GM12878 (cell line): ENCODE measurements at regions not wholly inside any gene's neighbourhood (a gene's known extent, or its start where the extent isn't known, plus 50 kb on each side); places are given as distances from the start of the nearest gene placed in this dataset.

Experiments used
- ATAC-seq: fragments of 200-7000 bp; cut with Tn5 transposase; 3 replicates; pipeline ENCODE4 v1.9.1; 2020; ENCODE audit warnings: mild to moderate bottlenecking, moderate library complexity
- BruUV-seq: library from RNA; stranded (reverse); fragments of 400-500 nt; replicated peaks from 2 replicates; lab custom pipeline; 2021; lab: Mats Ljungman, UMichigan
- CTCF ChIA-PET: fragments of 300-600 bp; sonication (Branson Sonifier 250); formaldehyde crosslinking; extraction: SDS; loops from one replicate; lab custom pipeline; 2021; ENCODE audit warnings: inconsistent platforms; lab: Yijun Ruan, JAX
- POLR2A ChIA-PET: fragments of 350-600 bp; formaldehyde crosslinking; extraction: SDS; loops from one replicate; lab custom pipeline; 2021; ENCODE audit warnings: inconsistent platforms; lab: Charles Lee
- RAD21 ChIA-PET: fragments of 300-600 bp; sonication (Branson Sonifier 250); formaldehyde crosslinking; loops from one replicate; lab custom pipeline; 2023; ENCODE audit warnings: antibody characterized with exemption; ENCODE audit not compliant: unreplicated experiment; lab: Charles Lee
- SMC1A ChIA-PET: fragments of 300-600 bp; sonication (Branson Sonifier 250); formaldehyde crosslinking; loops from one replicate; lab custom pipeline; 2023; ENCODE audit not compliant: unreplicated experiment, uncharacterized antibody; lab: Charles Lee
- DNase-seq: peaks from one replicate; pipeline ENCODE4 v3.0.0-alpha.2; 2011; ENCODE audit warnings: low read depth, low spot score
- FAIRE-seq: peaks from 3 replicates; lab custom pipeline; 2011; peaks lifted over from hg19 to GRCh38; lab: Jason Lieb, UNC
- H2AFZ ChIP-seq: 2 replicates; pipeline ENCODE4 v1.6.0; 2011; ENCODE audit warnings: low read depth, low read length, control low read depth; ENCODE audit not compliant: control insufficient read depth
- H3K27ac ChIP-seq: 2 replicates; pipeline ENCODE4 v1.5.1; 2011; ENCODE audit warnings: control low read depth; ENCODE audit not compliant: control insufficient read depth, insufficient read depth
- H3K27me3 ChIP-seq, 2 experiments: replicated peaks in 1 of 2; 2 replicates each; pipeline versions ENCODE4 v1.6.0 to v1.6.1; 2011; ENCODE audit warnings: low read length in 1 of 2; ENCODE audit not compliant: control insufficient read depth in 2 of 2, insufficient read depth in 2 of 2
- H3K36me3 ChIP-seq, 2 experiments: 2 replicates each; pipeline ENCODE4 v1.5.1; 2011; ENCODE audit warnings: low read length in 1 of 2; ENCODE audit not compliant: control insufficient read depth in 2 of 2, insufficient read depth in 2 of 2
- H3K4me1 ChIP-seq: 2 replicates; pipeline ENCODE4 v1.6.1; 2011; ENCODE audit warnings: mild to moderate bottlenecking, low read length, moderate library complexity, mixed read lengths; ENCODE audit not compliant: control insufficient read depth, insufficient read depth
- H3K4me2 ChIP-seq: 2 replicates; pipeline ENCODE4 v1.6.0; 2011; ENCODE audit warnings: control low read depth; ENCODE audit not compliant: control insufficient read depth, insufficient read depth
- H3K4me3 ChIP-seq: fragments of 200-600 bp; sonication (generic); 2 replicates; pipeline ENCODE4 v1.5.1; 2016
- H3K79me2 ChIP-seq: 2 replicates; pipeline ENCODE4 v1.6.0; 2011; ENCODE audit warnings: low read length; ENCODE audit not compliant: control insufficient read depth, insufficient read depth
- H3K9ac ChIP-seq: 2 replicates; pipeline ENCODE4 v1.8.0; 2011; ENCODE audit warnings: low read length, control low read depth, mixed read lengths; ENCODE audit not compliant: control insufficient read depth, insufficient read depth
- H3K9me3 ChIP-seq: replicated peaks from 3 replicates; pipeline ENCODE4 v1.5.1; 2011; ENCODE audit warnings: mild to moderate bottlenecking, low read length; ENCODE audit not compliant: control insufficient read depth, insufficient read depth
- H4K20me1 ChIP-seq: 2 replicates; pipeline ENCODE4 v1.6.0; 2011; ENCODE audit not compliant: control insufficient read depth, insufficient read depth
- BRCA1 ChIP-seq: IDR thresholded peaks from 2 replicates; pipeline ENCODE4 v1.6.1; 2011; ENCODE audit warnings: low read depth, low read length, improper control_type of control experiment
- MTA2 ChIP-seq: fragments of 450-650 bp; IDR thresholded peaks from 2 replicates; pipeline ENCODE4 v1.6.1; 2016; ENCODE audit warnings: low read depth, mild to moderate bottlenecking, moderate library complexity
- MYB ChIP-seq: fragments of 150-350 bp; IDR thresholded peaks from 2 replicates; pipeline ENCODE4 v1.6.1; 2014; ENCODE audit warnings: mild to moderate bottlenecking, low read depth, low read length, borderline replicate concordance
- NFYB ChIP-seq: IDR thresholded peaks from 2 replicates; pipeline ENCODE4 v1.6.1; 2011; ENCODE audit warnings: low read depth, mild to moderate bottlenecking, low read length, improper control_type of control experiment, moderate library complexity; ENCODE audit not compliant: insufficient read depth
- NR2C2 ChIP-seq: IDR thresholded peaks from 2 replicates; pipeline ENCODE4 v1.6.1; 2011; ENCODE audit warnings: borderline replicate concordance, low read depth; ENCODE audit not compliant: control insufficient read depth, insufficient read length
- RAD51 ChIP-seq: fragments of 450-650 bp; IDR thresholded peaks from 2 replicates; pipeline ENCODE4 v1.6.1; 2016; ENCODE audit warnings: moderate library complexity, mild to moderate bottlenecking, inconsistent platforms
- RELA ChIP-seq: fragments of 450-650 bp; IDR thresholded peaks from 2 replicates; pipeline ENCODE4 v1.8.0; 2014; ENCODE audit warnings: borderline replicate concordance; ENCODE audit not compliant: partially characterized antibody
- WGBS: methylation state at CpG from one replicate; pipeline ENCODE4 v1.1.6; 2016; ENCODE audit warnings: low lambda C conversion rate; ENCODE audit not compliant: insufficient replicate concordance, insufficient coverage; ENCODE audit errors: missing lambda C conversion rate; 5-methylcytosine and 5-hydroxymethylcytosine counted together
- in situ Hi-C: fragments of 300-500 bp; cut with MboI; formaldehyde crosslinking; loops from 9 replicates; pipeline ENCODE4 v1.14.3; 2018; ENCODE audit warnings: mixed read lengths
- intact Hi-C: fragments of 100-400 bp; cut with micrococcal nuclease; formaldehyde crosslinking; loops from one replicate; pipeline ENCODE4 v1.14.2; 2022; ENCODE audit not compliant: unreplicated experiment
- TF ChIP-seq, protein P1 (sequence below): fragments of 450-650 bp; IDR thresholded peaks from 2 replicates; pipeline ENCODE4 v1.6.1; 2018; ENCODE audit warnings: mild to moderate bottlenecking, low read depth, moderate library complexity; ENCODE audit not compliant: partially characterized antibody
- TF ChIP-seq, protein P2 (sequence below): fragments of 150-350 bp; IDR thresholded peaks from 2 replicates; pipeline ENCODE4 v1.6.1; 2014; ENCODE audit warnings: mild to moderate bottlenecking, low read depth, low read length

GRCh38 chr12:73112035-73112816 lies 840.1 kb downstream of the TRHDE start:
- POLR2A ChIA-PET, result no interaction called here
- RAD21 ChIA-PET, result no interaction called here
- intact Hi-C loops (no loop called here), in situ Hi-C loops (no loop called here)
- Histone ChIP-seq H3K79me2 (no peaks in the 10 kb centered on the region), H4K20me1 (no peaks in the 10 kb centered on the region), H3K27me3 (no peaks in the 10 kb centered on the region), H2AFZ (no peak overlapping the region), H3K9me3 (no peaks in the 10 kb centered on the region), H3K4me3 (no peak overlapping the region), H3K4me1 (no peaks in the 10 kb centered on the region), H3K4me2 (no peak overlapping the region), H3K27ac (no peak overlapping the region), H3K9ac (no peak overlapping the region), H3K36me3 (no peaks in the 10 kb centered on the region)
- ATAC-seq (no peak), DNase-seq (no peak), FAIRE-seq (no peak)
- SMC1A ChIA-PET, result no interaction called here
- TF ChIP-seq, protein P1, sequence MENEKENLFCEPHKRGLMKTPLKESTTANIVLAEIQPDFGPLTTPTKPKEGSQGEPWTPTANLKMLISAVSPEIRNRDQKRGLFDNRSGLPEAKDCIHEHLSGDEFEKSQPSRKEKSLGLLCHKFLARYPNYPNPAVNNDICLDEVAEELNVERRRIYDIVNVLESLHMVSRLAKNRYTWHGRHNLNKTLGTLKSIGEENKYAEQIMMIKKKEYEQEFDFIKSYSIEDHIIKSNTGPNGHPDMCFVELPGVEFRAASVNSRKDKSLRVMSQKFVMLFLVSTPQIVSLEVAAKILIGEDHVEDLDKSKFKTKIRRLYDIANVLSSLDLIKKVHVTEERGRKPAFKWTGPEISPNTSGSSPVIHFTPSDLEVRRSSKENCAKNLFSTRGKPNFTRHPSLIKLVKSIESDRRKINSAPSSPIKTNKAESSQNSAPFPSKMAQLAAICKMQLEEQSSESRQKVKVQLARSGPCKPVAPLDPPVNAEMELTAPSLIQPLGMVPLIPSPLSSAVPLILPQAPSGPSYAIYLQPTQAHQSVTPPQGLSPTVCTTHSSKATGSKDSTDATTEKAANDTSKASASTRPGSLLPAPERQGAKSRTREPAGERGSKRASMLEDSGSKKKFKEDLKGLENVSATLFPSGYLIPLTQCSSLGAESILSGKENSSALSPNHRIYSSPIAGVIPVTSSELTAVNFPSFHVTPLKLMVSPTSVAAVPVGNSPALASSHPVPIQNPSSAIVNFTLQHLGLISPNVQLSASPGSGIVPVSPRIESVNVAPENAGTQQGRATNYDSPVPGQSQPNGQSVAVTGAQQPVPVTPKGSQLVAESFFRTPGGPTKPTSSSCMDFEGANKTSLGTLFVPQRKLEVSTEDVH, result no peak
- TF ChIP-seq, protein P2, sequence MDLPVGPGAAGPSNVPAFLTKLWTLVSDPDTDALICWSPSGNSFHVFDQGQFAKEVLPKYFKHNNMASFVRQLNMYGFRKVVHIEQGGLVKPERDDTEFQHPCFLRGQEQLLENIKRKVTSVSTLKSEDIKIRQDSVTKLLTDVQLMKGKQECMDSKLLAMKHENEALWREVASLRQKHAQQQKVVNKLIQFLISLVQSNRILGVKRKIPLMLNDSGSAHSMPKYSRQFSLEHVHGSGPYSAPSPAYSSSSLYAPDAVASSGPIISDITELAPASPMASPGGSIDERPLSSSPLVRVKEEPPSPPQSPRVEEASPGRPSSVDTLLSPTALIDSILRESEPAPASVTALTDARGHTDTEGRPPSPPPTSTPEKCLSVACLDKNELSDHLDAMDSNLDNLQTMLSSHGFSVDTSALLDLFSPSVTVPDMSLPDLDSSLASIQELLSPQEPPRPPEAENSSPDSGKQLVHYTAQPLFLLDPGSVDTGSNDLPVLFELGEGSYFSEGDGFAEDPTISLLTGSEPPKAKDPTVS, result no peak
- no peak for TF ChIP-seq MYB
- no peak for TF ChIP-seq RELA
- no peak for TF ChIP-seq BRCA1
- no peak for TF ChIP-seq RAD51
- TF ChIP-seq MTA2, result no peak
- TF ChIP-seq NFYB, result no peak
- no peak for TF ChIP-seq NR2C2
- CTCF ChIA-PET, result no interaction called here
- WGBS, result 6% methylated on average over 4 of the region's 4 CpGs
- no TSS peak for BruUV-seq
